ENCODE measurements at regions not wholly inside any gene's neighbourhood (a gene's known extent, or its start where the extent isn't known, plus 50 kb on each side); places are given as distances from the start of the nearest gene placed in this dataset.

- H3K9me3 Mint-ChIP-seq (ENCODE audit: unreplicated experiment), result peaks cover 1% of the 10 kb centered on the region
- H3K27ac Mint-ChIP-seq (ENCODE audit: unreplicated experiment), result no peak overlapping the region
- H3K27me3 Mint-ChIP-seq (ENCODE audit: unreplicated experiment), result no peaks in the 10 kb centered on the region
- no peak for TF ChIP-seq CTCF (IDR thresholded peaks at IDR 0.05; ENCODE audit: partially characterized antibody, unreplicated experiment)
- H3K36me3 Mint-ChIP-seq (ENCODE audit: unreplicated experiment), result no peaks in the 10 kb centered on the region
- no peaks in the 10 kb centered on the region for H3K4me1 Mint-ChIP-seq (ENCODE audit: low read depth, unreplicated experiment)
- no peak for DNase-seq
- no peak overlapping the region for H3K4me3 Mint-ChIP-seq (ENCODE audit: unreplicated experiment)
These were observed 92.3 kb upstream of the P2RY1 start for GRCh38 chr3:152742368-152743347.

GRCh38 chr3:152745646-152746045 lies 89.3 kb upstream of the P2RY1 start:
- no peak for TF ChIP-seq CTCF (IDR thresholded peaks at IDR 0.05; ENCODE audit: partially characterized antibody, unreplicated experiment)
- Mint-ChIP-seq H3K36me3 (ENCODE audit: unreplicated experiment) (no peaks in the 10 kb centered on the region), H3K4me1 (ENCODE audit: low read depth, unreplicated experiment) (no peaks in the 10 kb centered on the region), H3K4me3 (ENCODE audit: unreplicated experiment) (no peak overlapping the region), H3K27ac (ENCODE audit: unreplicated experiment) (no peak overlapping the region), H3K9me3 (ENCODE audit: unreplicated experiment) (peaks cover 1% of the 10 kb centered on the region), H3K27me3 (ENCODE audit: unreplicated experiment) (no peaks in the 10 kb centered on the region)
- DNase-seq, result no peak

- Mint-ChIP-seq H3K4me3 (ENCODE audit: unreplicated experiment) (no peak overlapping the region), H3K36me3 (ENCODE audit: unreplicated experiment) (no peaks in the 10 kb centered on the region), H3K27ac (ENCODE audit: unreplicated experiment) (no peak overlapping the region), H3K9me3 (ENCODE audit: unreplicated experiment) (no peaks in the 10 kb centered on the region), H3K27me3 (ENCODE audit: unreplicated experiment) (peaks cover 2% of the 10 kb centered on the region), H3K4me1 (ENCODE audit: low read depth, unreplicated experiment) (no peaks in the 10 kb centered on the region)
- no peak for TF ChIP-seq CTCF (IDR thresholded peaks at IDR 0.05; ENCODE audit: partially characterized antibody, unreplicated experiment)
- DNase-seq, result no peak
These were observed 80.6 kb upstream of the P2RY1 start for GRCh38 chr3:152754303-152754702.

GRCh38 chr3:152756807-152757206 lies 78.1 kb upstream of the P2RY1 start:
- H3K36me3 Mint-ChIP-seq (ENCODE audit: unreplicated experiment), result no peaks in the 10 kb centered on the region
- H3K4me1 Mint-ChIP-seq (ENCODE audit: low read depth, unreplicated experiment), result no peaks in the 10 kb centered on the region
- H3K27me3 Mint-ChIP-seq (ENCODE audit: unreplicated experiment), result no peaks in the 10 kb centered on the region
- no peak for DNase-seq
- no peak overlapping the region for H3K27ac Mint-ChIP-seq (ENCODE audit: unreplicated experiment)
- H3K4me3 Mint-ChIP-seq (ENCODE audit: unreplicated experiment), result no peak overlapping the region
- TF ChIP-seq CTCF (IDR thresholded peaks at IDR 0.05; ENCODE audit: partially characterized antibody, unreplicated experiment), result no peak
- H3K9me3 Mint-ChIP-seq (ENCODE audit: unreplicated experiment), result no peaks in the 10 kb centered on the region

- Mint-ChIP-seq H3K4me1 (ENCODE audit: low read depth, unreplicated experiment) (no peaks in the 10 kb centered on the region), H3K9me3 (ENCODE audit: unreplicated experiment) (peaks cover 3% of the 10 kb centered on the region), H3K36me3 (ENCODE audit: unreplicated experiment) (peaks cover 4% of the 10 kb centered on the region), H3K4me3 (ENCODE audit: unreplicated experiment) (no peak overlapping the region), H3K27me3 (ENCODE audit: unreplicated experiment) (no peaks in the 10 kb centered on the region), H3K27ac (ENCODE audit: unreplicated experiment) (no peak overlapping the region)
- TF ChIP-seq CTCF (IDR thresholded peaks at IDR 0.05; ENCODE audit: partially characterized antibody, unreplicated experiment), result no peak
- no peak for DNase-seq
These were observed 74.8 kb upstream of the P2RY1 start for GRCh38 chr3:152760024-152760563.

All from glutamatergic neuron (in vitro differentiated cells).